MM.1S (cell line): ENCODE measurements at regions not wholly inside any gene's neighbourhood (a gene's known extent, or its start where the extent isn't known, plus 50 kb on each side); places are given as distances from the start of the nearest gene placed in this dataset.

ENCODE experiments used
- CTCF ChIP-seq: fragments of 300-600 bp; sonication (generic); IDR thresholded peaks from 2 replicates; pipeline ENCODE4 v1.5.1; 2016; ENCODE audit warnings: antibody characterized with exemption, low read length, mixed read lengths
- EZH2 ChIP-seq: fragments of 300-600 bp; sonication (generic); optimal IDR thresholded peaks from 2 replicates; pipeline ENCODE3; 2017; ENCODE audit warnings: low read depth, mild to moderate bottlenecking, antibody characterized with exemption, low read length, mixed read lengths
- EZH2phosphoT487 ChIP-seq: fragments of 300-600 bp; sonication (generic); IDR thresholded peaks from 2 replicates; pipeline ENCODE4 v1.6.1; 2018; ENCODE audit warnings: antibody characterized with exemption, low read length

DNA sequence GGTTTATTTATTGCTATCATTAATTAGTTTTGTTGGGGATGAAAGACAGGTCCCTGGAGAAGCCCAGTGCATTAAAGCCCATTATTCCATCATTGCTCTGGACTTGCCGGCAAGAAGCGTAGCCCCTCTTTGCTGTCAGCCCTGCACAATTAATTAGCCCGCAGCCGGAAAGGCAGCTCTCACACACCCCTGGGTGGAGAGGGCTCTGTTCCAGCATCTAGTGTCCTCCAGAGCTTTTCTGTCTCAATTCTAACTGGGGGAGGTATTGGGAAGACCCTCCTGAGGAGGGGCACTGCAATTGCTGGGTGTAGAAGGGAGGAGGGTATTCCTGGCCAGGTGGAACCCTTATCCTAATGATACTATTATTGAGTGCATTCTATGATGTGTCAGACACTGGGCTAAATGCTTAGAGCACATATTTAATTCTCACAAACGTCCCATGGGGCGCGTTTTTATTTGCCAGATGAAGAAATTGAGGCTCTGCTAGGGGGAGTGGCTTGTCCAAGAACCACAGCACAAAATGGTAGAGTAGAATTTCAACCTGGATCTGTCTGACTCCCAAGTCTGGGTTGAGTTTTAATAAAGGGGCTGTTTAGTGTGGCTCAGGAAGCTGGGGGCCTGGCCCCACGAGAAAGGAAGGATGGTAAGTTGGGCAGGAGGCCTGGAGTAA lies 148.1 kb upstream of the PCBD1 start:
- no peak for TF ChIP-seq CTCF
- TF ChIP-seq EZH2, result no peak
- TF ChIP-seq EZH2phosphoT487, result no peak
